ENCODE measurements at regions not wholly inside any gene's neighbourhood (a gene's known extent, or its start where the extent isn't known, plus 50 kb on each side); places are given as distances from the start of the nearest gene placed in this dataset.

GRCh38 chr17:14886200-14886739, 378.9 kb downstream of the PMP22 start:
- DNase-seq (ENCODE audit: low read depth in 3 of 3) = no peak

GRCh38 chr17:14882131-14882530, 383.0 kb downstream of the PMP22 start:
- no peak for DNase-seq (ENCODE audit: low read depth in 3 of 3)

DNA sequence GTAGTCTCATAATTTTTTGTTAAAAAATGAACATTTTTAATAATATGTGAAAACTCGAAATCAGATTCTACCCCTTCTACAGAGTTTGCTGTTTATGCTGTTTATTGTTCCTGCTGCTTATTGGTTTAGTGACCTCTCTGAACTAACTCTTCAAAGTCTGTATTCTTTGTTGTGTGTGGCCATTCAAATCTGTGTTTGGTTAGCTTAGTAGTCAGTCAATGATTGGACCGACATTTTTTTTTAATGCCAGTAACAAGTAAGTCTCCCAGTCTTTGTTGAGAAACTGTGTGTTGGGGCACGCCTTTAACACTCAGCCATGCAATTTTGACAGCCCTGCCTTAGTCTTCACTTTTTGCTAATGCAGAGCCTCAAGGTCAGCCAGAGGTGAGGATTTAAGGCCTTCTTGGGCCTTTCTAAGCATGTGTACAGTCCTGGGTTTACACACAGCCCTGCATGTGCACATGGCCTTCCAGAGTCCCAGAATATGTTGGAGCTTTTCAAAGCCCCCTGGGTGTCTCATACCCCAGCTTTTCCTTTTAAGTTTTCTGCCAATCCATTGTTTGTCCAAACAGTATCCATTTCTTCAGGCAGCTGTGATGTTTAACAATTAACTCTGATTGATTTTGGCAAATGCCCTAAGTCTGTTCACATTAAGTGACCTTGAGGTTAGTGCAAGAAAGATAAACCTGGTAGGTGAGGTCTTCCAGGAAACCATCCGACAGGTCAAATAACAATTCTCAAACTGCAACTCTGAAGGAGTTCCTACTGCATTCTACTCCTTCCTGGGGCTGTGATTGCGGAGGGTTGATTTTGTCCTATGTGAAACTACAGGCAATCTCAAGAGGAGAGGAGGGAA, 389.3 kb downstream of the PMP22 start:
- no peak for DNase-seq (ENCODE audit: low read depth in 3 of 3)

DNA sequence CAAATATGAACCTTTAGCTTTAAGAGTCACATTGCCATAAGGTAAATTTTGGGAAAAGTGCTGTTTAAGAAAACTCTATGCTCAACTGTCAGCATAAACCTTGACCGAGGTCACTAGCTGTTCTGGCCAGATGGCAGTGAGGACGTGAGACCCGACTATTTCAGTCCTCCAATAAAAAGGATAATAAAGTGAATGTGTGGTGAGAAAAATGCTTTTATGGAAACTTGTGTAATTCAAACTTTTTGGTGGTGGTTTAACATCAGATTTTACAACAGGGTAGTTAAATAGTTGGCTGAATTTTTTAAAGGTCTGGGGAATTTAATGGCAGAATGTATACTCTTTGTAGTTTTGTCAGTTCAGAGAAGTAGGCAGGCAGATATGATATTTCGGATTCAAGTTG, 391.1 kb downstream of the PMP22 start:
- no peak for DNase-seq (ENCODE audit: low read depth in 3 of 3)

DNA sequence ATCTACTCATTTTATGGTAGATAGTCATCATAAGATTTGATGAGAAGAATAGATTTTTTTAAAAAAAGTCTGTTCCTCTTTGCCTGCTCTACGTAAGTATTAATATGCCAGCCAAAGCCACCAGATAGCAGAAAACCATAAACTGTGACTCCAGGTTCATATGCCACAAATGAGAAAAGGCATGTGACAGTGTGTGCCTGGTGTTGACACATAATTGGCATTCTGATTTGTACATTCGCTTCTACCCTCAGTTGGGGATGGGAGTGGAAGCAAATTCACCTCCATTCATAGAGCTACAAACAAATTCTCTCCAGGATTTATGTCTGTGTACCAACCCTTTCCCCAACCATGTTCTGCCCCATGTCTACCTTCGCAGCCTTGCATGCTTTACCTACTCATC, 391.6 kb downstream of the PMP22 start:
- DNase-seq (ENCODE audit: low read depth in 3 of 3) = no peak

- DNase-seq (ENCODE audit: low read depth in 3 of 3) = no peak
Observed at GRCh38 chr17:14871921-14872320, 393.2 kb downstream of the PMP22 start.

GRCh38 chr17:14866266-14866665, 398.9 kb downstream of the PMP22 start:
- no peak for DNase-seq (ENCODE audit: low read depth in 3 of 3)

DNA sequence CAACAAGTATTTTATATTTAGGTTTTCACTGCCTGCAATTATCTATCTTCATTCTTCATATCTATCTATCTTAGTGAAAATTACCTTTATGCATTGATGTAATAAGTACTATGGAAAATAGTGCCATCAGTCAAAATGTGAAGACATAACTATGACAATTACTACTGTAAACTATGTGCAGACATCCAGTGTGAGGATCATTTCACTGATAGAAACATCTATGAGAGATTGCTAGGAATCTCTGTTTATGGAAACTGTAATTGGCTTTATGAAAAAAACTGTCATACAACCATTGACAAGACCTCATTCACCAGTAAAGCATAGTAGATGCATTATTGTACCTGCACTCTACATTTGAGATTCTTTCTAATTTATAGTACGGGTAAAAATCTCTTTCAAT, 401.0 kb downstream of the PMP22 start:
- no peak for DNase-seq (ENCODE audit: low read depth in 3 of 3)

DNA sequence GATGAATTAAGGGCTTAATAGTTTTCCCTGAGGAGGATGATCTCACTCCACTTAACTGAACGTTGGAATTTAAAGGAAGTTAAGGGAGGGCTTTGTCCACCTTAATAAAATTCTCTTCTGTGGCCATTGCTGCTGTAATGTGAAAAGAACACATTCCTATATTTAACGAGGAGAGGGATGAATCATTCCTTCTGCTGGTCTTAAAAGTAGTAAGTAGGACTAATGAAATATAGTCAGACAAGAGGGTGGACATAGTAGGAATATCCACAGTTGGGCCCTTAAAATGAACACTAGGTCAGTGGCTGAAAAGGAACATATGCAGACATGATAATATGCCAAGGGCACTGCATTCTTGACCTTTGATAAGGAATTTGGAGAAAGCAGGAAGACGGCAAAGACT, 405.6 kb downstream of the PMP22 start:
- DNase-seq (ENCODE audit: low read depth in 3 of 3) = no peak

GRCh38 chr17:14856176-14856575, 408.9 kb downstream of the PMP22 start:
- no peak for DNase-seq (ENCODE audit: low read depth in 3 of 3)

- no peak for DNase-seq (ENCODE audit: low read depth in 3 of 3)
Observed at GRCh38 chr17:14854691-14855090, 410.4 kb downstream of the PMP22 start.

GRCh38 chr17:14845591-14846281, 419.4 kb downstream of the PMP22 start:
- DNase-seq (ENCODE audit: low read depth in 3 of 3) = no peak

DNA sequence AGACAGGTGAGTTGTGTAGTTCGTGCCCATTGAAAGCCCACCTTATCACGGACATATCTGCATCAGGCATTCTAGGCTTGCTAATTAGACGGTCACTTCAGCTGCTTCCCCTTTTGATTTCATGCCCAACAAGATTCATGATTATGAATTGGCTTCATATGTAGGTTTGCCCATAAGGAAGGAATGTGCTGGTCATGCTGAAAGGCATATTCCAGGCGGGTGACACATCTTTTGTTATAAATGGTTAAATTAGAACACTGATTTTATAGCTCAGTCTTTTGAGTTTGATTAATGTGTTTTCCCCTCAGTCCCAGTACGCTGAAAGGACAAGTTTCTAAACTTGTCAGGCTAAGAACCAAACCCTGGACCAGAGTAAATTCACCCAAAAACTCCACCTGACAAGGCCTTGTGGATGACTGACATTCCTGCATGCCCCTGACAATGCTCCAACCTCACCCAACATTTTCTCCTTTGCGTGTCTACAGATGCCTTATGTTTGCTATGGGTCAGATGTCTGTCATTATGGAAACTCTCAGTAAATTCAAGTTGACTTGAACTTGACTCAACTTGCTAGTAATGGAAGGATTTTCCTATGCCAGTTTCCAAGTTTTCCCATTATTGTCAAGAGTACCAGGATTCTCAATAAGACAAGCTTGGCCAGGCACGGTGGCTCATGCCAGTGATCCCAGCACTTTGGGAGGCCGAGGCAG, 421.9 kb downstream of the PMP22 start:
- no peak for DNase-seq (ENCODE audit: low read depth in 3 of 3)

DNA sequence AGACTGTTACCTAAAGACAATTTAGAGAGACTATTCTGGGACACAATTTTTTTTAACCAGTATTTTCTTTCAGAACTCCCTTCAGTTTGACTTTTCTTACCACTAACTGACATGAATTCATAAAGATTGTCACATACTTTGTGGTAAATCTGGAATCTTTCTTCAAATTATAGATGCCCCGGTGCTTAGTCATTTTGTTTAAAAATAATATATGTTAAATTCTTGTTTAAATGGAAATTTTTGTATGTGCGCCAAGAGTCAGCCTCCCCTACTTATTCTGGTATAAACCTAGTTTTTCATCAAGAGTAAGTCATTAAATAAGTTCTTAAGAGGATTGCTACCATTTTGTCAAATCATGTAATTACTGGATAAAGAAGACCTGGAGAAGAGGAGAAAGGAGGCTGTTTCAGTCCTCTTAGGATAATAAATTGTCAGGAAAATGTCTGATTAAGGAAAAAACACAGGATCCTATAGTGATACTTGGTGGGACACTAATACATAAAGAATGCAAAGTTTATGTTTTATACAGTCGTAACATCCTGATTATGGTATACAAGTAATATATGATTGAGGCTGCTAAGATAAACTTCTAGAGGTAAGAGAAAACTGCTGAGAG, 424.4 kb downstream of the PMP22 start:
- no peak for DNase-seq (ENCODE audit: low read depth in 3 of 3)

- no peak for DNase-seq (ENCODE audit: low read depth in 3 of 3)
Observed at GRCh38 chr17:14838567-14838966, 426.6 kb downstream of the PMP22 start.

DNA sequence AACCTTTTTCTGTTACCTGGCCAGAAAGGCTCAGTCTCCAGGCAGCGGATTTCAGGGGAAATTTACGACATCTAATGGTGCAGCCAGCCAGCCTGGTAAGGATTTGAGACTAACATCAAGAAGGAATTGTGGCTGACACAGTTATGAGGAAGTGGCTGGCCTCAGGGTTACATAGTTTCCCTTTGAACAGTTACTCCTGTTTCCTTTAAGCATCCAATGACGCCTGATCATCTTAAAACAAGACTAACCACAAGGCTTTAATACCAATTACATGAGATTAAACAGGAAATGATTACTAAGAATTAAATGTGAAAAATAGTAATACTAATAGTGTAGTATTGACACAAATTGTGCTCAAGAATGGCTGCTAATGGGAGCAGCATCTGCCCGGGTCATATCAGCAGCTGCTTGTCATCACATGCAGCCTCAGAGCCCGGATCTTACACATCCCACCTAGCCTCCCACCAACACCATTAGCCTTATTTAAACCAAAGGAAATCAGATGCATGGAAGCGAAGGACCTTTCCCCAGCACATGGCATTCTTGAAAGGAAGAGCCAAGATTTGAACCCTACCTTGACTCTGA, 431.8 kb downstream of the PMP22 start:
- no peak for DNase-seq (ENCODE audit: low read depth in 3 of 3)

DNA sequence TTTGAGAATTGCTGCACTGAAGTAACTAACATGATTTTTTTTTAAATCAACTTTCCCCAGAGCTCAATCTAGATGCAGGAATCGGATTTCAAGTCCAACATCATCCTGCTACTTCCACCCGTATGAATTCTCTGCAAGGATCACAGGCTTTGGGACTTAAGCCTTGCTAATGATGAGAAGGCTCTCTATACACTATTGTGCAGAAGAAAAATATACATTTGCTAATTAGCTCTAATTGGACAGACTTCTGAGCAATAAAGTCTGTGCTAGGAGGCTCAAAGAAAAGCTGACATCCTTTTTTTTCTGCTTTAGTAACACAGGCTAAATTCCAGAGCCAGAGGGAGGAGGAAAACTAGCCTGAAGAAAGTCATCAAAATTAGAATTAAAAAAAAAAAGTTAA, 433.6 kb downstream of the PMP22 start:
- DNase-seq (ENCODE audit: low read depth in 3 of 3) = no peak

DNA sequence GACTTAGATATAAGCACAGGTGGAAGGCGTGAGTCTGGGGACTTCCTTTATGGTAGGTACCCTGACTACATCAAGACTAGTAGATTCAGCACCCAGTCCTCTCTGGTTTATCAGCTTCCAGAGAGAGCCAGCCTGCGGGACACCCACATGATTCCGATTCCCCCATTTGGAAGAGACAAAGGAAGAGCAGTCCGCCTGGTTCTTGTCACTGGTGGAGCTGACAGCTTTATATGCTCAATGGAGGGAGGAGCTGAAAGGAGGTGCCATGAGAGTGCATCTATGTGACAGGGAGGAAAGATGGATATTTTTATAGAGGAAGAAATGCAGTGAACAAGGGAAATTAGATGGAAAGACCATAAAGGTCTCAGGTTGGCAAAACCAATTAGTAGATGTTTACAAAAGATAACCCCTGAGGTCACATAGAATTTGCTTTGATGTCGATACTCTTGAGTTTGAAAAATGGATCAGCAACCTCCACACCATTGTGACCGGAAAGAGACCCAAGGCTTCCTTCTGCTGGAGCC, 437.7 kb downstream of the PMP22 start:
- no peak for DNase-seq (ENCODE audit: low read depth in 3 of 3)

DNA sequence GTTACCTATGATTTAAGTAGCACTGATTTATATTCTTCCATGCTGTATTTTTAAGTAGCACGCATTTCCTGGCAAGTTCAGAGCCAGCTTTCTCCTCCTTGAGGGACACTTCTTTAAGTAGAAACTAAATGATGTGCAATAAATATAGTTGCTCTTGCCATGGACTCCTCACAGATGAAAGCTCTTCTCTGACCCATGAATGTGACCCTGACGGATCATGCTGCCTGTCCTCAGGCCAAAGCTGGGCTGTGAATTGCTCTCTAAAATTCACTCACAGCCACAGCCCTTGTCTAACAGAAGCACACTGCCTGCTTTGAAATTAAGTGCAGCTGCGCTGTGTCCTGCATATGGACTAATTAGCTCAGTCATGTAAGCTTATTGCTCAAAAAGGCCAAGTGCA, 438.8 kb downstream of the PMP22 start:
- DNase-seq (ENCODE audit: low read depth in 3 of 3) = no peak

DNA sequence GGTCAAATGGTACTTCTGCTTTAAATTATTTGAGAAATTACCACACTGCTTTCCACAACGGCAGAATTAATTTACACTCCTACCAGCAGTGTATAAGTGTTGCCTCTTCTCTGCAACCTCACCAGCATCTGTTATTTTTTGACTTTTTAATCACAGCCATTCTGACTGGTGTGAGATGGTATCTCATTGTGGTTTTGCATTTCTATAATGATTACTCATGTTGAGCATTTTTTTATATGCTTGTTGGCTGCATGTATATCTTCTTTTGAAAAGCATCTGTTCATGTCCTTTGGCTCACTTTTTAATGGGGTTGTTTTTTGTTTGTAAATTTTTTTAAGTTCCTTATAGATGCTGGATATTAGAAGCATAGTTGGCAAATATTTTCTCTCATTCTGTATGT, 446.7 kb downstream of the PMP22 start:
- no peak for DNase-seq (ENCODE audit: low read depth in 3 of 3)

DNA sequence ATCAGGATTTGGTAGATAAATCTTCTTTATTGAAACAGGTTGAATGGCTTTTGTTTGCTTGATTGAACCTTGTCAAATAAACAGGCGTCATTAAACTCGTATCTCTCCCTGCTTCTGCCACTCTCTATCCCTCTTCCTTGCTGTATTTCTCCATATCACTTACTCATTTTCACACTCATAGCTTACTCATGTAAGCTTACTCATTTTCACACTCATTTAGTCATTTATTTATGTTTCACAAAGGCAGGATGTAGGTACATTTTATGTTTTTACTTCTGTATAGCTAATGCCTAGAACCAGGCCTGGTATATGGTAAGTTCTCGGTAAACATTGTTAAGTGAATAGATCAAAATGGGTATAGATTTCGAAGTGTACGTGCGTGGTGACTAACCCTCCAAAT, 450.0 kb downstream of the PMP22 start:
- no peak for DNase-seq (ENCODE audit: low read depth in 3 of 3)
